CD4-positive, alpha-beta T cell treated with Interleukin-10 for 1 hour (primary cell): ENCODE measurements at regions not wholly inside any gene's neighbourhood (a gene's known extent, or its start where the extent isn't known, plus 50 kb on each side); places are given as distances from the start of the nearest gene placed in this dataset.

Experiments used
- DNase-seq: peaks from one replicate; pipeline ENCODE4 v3.0.0-alpha.2; 2020

DNA sequence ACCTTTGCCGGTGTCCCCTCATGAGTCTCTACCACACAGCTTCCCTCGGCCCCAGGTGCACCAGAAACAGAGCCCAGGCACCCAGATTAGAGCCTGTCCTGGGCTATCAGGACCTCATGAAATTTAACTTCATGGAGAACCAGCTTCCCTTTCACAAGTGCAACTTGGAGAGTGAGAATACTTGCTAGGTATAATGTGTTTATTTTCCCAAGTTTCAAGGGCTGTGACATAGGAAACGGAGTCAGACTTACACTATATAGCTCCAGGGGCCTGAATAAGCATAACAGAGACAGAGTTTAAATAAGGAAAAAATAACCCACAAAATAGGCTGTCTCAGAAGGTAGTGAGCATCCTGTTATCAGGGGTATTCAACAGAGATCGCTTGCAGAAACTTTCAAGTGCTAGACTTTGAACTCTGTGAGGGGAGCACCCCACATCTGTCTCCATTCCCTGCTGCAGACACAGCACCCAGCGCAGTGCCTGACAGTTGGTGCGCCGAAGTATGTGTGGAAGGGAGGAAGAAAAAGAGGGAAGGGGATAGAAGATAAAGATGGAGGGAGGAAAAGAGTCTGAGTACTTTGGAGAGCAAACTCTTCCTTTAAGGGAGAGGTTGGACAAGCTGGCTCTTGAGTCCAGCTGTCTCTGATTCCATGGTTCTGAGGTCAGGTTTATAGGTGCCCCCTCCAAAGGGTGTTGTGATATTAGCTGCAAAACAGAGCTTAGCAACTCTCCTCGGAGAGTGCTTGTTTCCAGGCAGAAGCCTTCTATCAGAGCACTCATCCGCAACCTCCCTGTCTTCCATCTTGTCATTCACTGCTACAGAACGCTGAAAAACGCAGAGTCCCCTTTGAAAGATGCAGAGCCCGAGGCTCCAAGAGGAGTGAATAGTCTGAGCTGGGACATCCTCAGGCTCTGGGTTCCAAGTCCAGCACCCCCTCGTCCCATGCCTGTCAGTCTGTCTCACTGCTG lies 84.8 kb downstream of the CPN2 start:
- no peak for DNase-seq

DNA sequence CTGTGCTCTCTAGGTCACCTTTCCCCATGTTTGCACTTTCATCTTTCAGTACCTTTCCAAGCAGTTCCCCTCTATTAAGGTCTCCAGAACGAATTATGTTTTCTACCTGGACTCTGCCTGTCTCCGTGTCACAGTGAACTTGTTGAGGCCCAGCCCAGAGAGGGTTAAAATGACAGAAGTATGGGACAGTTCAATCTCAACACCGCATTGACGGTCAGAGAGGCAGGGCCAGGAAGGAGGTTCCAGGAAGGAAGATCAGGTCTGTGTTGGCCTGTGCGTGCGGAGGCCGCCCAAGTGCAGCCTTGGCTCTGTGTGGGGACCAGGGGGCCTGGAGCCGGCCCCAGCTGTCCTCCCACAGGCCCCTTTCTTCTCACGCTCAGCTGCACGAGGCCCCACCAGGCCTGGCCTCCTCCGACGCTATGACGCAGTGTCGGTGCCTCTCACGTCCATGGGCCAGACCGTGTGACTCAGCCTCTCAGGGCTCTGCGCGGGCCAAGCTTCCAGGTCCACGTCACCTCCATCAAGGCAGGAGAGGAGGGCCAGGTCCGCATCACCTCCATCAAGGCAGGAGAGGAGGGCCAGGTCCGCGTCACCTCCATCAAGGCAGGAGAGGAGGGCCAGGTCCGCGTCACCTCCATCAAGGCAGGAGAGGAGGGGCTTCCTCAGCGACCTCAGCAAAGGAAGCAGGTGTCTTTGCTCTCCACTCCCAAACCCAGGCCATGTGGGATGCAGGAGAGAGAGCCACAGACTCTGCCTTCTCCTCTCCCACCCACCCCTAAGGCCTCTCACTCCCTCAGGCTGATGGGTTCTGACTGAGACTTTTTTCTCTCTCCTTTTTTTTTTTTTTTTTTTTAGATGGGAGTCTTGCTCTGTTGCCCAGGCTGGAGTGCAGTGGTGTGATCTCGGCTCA lies 83.1 kb downstream of the CPN2 start:
- DNase-seq: no peak

GRCh38 chr3:194268654-194269512 lies 82.2 kb downstream of the CPN2 start:
- DNase-seq: no peak

DNA sequence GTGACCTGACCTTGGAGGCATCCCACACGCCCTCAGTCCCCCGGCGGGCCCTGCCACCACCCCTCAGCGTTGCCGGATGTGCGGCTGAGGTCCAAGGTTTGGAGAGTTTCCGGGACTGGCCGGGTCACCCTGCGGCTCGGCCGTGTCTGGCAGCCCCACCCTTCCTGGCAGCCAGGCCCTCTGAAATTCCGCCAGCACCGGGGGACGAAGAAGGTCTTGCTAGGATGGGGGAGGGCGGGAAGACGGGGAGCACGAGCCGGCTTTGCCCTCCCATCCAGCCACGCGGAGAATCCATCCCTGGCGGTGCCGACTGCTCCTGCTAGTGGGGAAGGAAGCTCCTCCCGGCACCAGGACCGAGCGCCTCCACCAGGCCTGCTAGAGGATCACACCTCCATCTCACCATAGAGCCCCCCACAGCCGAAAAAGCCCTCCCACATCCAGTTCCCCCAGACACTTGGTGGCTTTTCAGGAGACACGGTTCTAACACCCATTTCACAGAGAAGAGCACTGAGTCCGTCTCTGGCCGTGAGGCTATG lies 81.5 kb downstream of the CPN2 start:
- DNase-seq: no peak

DNA sequence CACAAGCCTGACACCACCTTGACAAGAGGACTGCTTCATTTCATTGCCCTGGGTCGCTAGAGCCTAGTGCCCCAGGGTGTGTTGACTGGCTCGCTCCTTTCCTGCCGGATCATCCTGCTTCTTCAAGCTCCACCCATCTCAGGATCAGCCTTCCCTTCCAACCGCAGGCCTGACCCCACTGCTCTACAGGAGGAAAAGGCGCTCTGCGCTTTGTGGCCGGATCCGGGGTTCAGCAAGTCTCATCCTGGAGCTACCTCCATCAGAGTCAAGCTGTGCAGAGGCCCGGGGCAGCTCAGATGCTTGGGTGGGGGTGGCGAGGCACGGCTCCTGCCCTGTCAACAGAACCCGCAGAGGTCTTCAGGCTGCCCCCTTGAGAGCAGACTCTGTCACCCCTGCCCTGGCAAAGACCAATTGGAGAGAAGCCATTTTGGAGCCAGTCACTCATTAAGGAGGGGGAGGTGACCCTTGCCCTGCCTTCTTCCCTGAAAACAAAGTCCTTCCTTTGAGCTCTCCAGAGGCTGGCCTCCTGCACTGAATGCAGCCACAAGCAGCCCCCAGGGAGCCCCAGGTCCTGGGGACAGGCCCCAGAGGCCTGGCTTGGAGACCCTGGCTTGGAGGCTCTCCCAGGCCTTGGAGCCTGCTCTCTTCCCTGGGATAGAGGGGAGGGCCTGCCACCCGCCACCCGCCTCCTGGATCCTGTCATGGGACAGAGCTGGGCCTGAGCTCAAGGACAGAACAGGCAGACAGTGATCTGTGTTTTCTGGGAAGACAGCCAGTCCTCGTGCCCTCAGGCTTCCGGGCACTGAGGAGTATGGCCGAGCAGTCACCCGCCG lies 80.3 kb downstream of the CPN2 start:
- DNase-seq: no peak

DNA sequence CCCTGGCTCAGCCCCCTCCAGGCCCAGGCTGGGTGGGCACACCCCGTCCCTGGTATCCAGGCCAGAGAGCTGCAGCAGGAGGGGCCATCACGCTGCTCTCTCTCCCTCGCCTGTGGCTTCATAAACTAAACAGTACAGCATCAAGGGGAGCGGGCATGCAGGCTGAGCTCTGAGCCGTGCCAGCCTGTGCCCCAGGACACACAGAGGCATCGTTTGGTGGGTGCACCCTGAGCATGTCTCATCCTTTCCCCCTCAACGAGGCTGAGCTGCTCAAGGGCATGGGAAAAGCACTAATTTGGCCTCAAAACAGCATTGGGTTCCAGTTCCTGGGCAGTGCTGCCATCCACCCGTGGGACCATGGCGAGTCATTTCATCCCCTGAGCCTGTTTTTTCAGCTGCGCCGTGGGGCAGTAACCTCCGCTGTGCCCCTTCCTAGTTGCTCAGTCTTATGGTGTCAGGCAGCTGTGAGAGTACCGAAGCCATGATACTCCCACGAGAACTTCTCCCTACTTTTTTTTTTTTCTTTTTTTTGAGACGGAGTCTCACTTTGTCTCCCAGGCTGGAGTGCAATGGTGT lies 79.6 kb downstream of the CPN2 start:
- no peak for DNase-seq

GRCh38 chr3:194272221-194272620 lies 78.9 kb downstream of the CPN2 start:
- DNase-seq: no peak

DNA sequence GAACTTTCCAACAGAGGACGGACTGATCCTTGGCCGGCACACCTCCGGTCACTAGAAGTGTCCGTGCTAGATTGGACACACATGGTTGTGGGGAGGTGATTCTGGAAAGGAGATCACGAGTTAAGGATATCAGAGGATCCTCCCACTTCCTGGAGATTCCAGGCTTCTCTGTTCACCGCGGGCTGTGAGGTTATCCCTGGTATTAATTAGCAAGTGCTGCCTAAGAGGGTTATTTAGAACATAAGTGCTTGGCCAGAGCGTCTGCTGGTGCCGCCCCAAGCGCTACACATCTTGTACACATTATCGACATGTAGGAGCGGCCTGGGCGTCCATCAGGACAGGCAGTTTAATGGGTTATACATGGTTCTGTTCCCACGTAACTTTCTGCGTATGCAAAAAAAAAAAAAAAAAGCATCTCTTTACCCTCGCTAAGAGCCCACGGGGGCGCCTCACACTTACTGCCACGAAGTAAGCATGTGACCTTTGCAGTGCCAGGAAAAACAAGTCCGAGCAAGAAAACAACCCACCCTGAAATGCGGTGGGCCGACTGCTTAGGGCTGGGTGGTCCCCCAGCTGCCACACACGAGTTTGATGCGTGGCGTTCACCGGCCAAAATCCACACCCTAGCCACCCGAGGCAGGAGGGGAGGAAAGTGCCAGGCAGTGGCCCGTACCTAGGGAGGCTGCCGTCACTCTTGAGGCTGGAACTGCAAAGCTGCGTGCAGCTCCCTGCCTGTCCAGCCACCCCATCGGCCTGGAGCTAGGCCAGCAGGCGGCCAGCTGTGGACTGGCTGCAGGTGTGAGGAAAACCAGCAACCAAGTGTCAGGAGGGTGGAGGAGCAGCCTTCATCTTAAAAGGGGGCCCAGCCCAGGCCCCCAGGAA lies 78.0 kb downstream of the CPN2 start:
- no peak for DNase-seq

DNA sequence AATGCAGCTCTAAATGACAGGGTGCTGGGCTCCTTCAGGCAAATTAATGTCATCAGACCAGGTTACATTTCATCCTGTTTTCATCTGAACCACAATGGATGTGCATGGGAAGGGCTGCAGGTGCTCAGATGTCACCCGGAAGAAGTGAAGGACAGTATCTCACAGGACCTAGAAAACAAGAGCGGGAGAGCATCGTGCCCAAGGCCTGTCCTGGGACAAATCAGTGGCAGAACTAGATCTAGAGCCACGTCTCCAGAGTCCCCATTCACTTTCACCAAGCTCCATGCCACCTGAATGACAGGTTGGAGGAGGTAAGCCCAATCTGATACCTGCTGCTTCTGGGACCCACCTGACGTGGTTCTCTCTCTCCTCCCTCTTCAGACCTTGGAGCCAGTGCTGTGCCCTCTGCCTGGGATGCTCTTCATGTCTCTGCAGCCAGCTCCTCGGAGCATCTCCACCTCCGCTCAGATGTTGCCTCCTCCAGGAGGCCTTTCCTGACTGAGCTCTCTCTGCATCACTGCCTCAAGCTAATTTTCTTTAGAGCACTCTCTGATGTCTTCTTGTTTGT lies 77.3 kb downstream of the CPN2 start:
- no peak for DNase-seq

- no peak for DNase-seq
Measured at GRCh38 chr3:194274424-194275085, 76.6 kb downstream of the CPN2 start.

GRCh38 chr3:194275291-194275690 lies 75.8 kb downstream of the CPN2 start:
- DNase-seq: no peak

- no peak for DNase-seq
Measured at GRCh38 chr3:194275721-194276120, 75.4 kb downstream of the CPN2 start.

- no peak for DNase-seq
Measured at GRCh38 chr3:194276768-194277103, 74.4 kb downstream of the CPN2 start.

- no peak for DNase-seq
Measured at GRCh38 chr3:194277104-194277785, 73.9 kb downstream of the CPN2 start.

DNA sequence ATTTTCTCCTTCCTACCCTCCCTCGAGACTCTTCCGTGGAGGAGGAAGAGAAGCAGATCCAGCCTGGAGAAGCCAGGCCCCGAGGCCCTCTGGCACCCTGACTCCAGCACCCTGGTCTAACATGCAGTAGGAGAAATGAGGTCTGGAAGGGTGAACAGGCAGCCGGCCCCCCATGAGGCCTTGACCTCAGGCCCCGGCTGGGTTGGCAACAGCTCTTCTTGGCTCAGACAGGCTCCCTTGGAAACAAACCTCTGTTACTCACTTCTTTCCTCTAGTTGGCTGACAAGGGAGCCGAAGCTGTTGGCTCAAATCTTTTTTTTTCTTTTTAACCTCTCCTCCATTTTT lies 73.4 kb downstream of the CPN2 start:
- DNase-seq: no peak

GRCh38 chr3:194278186-194278845 lies 72.8 kb downstream of the CPN2 start:
- DNase-seq: no peak

GRCh38 chr3:194279101-194279500 lies 72.0 kb downstream of the CPN2 start:
- no peak for DNase-seq

DNA sequence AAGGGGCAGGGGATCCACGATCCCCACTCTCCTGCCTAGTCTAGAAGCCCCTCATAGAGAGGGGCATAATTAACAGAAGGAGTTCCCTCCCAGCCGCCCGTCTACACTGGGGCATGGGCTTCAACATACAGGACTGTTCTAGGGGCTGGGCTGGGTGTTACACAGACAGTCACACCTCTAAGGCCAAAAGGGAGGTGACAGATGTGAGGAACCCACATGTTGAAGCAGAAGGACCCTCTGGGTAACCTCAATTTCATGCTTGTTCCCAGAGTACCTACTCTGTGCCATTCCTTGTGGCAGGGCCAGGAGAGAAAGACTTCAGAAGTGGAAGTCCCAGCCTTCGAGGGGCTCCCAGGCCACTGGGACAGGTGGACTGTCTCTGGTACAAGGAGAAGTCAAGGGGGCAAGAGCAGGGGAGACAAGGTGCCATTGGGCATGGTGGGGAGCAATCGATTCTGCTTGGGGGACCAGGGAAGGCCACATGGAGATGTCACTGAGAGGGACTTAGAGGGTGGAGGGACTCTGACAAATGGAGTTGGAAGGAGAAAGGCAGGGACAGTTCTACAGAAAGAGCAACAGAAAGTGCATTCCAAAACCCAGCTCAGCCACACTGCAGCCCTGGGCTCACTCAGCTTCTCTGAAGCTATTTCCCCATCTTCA lies 71.3 kb downstream of the CPN2 start:
- DNase-seq: no peak
